DMS53 (cell line): ENCODE measurements at regions not wholly inside any gene's neighbourhood (a gene's known extent, or its start where the extent isn't known, plus 50 kb on each side); places are given as distances from the start of the nearest gene placed in this dataset.

Experiments used
- DNase-seq: peaks from one replicate; lab custom pipeline; 2025; lab: John Stamatoyannopoulos, UW

DNA sequence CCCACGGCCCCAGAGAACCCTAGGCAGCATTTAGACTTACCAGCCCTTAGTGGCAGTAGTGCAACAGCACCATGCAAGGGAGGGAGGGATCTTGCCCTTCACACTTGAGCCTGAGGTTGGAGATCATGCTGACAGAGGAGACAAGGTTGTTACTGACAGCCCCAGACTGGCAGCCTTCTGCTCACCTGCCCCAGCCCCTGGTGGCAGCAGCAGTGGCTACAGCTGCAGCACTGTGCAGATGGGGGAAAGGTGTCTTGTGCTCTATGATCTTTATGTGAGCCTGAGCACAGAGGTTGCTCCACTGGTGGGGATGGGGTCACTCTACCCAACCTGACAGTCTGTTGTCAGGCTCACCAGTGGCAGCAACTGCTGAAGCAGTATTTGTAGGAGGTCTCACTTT, 501.2 kb upstream of the LRRTM4 start:
- no peak for DNase-seq

DNA sequence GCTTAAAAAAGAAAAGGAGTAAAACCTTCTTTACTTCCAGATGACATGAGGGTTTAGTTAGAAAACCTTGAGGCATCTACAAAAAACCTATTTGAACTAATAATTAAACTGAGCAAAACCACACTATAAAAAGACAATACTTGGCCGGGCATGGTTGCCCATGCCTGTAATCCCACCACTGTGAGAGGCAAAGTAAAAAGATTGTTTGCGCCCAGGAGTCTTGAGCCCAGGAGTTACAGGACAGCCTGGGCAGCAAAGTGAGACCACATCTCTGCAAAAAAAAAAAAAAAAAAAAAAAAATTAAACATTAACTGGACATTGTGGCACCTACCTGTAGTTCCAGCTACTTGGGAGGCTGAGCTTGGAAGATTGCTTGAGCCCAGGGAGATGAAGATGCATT, 502.8 kb upstream of the LRRTM4 start:
- DNase-seq, result no peak

DNA sequence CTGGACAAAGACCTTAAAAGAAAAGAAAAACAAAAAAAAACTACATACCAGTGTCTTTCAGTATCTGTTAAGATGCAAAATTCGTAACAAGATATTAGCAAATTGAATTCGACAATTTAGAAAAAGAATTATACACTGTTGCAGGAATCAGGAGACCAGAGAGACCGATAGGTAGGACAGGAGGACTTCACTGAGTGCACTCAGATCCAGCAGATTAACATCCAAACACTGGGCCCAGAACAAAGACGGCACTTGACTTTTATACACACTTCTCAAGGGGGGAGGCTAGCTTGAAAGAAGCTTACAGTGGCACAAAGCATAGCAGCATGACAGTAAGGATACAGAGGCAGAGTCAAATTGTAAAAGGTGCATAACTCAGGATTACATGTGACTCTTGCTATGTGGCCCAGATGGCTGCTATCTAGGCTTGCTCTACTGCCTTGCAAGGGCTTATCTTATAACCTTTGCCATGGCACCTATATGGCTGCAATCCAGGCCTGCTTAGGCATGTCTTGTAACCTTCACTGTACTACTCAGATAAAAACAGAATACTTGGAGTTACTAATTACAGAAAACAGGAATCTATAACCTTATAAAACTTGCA, 507.3 kb upstream of the LRRTM4 start:
- DNase-seq, result peak; percentile 11

DNA sequence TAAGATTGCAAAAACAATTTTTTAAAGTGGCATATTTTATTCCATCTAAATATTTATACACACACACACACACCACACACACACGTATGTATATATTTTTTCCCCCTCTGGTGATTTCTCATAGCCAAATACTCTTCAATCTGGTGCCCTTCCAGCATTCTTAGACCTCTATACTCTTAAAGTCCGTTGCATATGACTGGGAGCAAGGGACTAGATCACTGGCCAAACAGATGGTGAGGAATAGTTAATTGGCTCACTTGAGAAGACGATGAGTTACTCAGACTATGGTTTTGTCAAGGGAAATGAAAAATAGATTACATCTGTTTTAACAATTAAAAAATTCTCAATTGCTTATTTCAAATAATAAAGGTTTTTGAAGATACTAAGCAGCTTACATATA, 512.5 kb upstream of the LRRTM4 start:
- no peak for DNase-seq

DNA sequence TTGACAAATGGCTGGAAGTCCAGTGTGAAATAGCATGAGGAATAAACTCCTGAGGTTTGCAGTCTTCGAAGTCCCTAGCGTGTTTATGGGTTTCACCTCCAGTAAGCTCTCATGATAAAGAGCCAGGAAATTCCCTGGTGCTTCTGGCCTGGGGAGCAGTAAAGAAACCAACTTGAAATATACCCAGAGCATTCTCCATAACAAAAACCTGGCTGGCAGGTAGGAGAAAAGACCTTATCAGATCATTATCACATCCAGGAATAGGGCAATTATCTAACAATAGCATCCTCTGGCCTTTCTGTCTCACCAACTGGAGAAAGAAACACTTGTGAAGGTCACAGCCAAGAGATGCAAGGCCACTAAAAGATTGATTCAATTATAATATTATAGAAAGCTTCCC, 513.6 kb upstream of the LRRTM4 start:
- no peak for DNase-seq

DNA sequence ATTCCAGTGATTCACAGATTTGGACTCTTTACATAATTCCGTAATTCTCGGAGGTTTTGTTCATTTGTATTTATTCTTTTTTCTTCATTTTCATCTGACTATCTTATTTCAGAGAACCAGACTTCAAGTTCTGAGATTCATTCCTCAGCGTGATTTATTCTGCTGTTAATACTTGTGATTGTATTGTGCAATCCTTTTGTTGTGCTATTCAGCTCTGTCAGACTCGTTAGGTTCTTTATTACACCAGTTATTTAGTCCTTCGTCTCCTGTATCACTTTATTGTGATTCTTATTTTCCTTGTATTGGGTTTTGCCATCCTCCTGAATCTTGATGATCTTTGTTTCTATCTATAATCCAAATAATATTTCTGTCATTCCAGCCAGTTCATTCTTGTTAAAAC, 529.3 kb upstream of the LRRTM4 start:
- no peak for DNase-seq

DNA sequence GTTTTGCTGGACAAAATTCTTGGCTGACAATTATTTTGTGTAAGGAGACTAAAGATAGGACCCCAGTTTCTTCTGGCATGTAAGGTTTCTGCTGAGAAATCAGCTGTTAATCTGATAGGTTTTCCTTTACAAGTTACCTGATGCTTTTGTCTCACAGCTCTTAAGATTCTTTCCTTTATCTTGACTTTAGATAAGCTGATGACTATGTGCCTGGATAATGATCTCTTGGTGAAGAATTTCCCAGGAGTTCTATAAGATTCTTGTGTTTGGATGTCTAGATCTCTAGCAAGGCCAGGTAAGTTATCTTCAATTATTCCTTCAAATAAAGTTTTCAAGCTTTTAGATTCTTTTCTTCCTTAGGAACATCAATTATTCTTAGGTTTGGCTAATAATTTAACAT, 534.8 kb upstream of the LRRTM4 start:
- DNase-seq, result no peak

DNA sequence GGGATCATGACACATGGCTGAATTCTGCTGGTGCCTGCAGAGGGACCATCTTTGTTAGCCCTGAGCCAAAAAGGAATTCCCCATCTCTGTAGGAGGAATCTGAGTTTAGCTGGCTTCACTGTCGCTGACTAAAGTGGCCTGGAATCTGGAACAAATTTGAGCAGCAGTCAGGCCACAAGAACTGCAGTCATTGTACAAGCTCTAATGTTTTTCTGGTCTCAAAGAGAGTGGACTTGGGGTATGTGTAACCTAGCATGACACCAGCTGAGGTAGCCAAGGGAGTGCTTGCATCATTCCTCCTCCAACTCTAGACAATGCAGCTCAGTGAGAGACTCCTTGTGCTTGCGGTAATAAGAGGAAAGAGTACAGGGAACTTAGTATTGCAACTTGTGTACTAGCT, 539.1 kb upstream of the LRRTM4 start:
- no peak for DNase-seq

DNA sequence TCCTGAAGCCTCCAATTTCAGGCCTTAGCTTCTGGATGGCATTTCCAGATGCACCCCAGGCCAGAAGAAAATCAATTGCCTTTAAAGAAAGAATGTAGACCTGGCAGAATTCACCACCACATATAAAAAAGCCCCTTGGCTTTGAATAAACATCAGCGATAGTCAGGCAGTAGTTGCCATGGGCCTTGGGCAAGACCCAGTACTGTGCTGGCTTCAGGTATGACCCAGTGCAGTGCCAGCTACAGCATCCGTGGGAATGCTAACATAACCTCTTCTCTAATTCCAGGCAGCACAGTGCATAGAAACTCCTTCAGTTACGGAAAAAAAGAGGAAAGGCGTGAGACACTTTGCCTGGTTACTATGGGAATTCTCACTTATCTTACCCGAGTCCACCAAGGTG, 539.6 kb upstream of the LRRTM4 start:
- DNase-seq, result no peak

DNA sequence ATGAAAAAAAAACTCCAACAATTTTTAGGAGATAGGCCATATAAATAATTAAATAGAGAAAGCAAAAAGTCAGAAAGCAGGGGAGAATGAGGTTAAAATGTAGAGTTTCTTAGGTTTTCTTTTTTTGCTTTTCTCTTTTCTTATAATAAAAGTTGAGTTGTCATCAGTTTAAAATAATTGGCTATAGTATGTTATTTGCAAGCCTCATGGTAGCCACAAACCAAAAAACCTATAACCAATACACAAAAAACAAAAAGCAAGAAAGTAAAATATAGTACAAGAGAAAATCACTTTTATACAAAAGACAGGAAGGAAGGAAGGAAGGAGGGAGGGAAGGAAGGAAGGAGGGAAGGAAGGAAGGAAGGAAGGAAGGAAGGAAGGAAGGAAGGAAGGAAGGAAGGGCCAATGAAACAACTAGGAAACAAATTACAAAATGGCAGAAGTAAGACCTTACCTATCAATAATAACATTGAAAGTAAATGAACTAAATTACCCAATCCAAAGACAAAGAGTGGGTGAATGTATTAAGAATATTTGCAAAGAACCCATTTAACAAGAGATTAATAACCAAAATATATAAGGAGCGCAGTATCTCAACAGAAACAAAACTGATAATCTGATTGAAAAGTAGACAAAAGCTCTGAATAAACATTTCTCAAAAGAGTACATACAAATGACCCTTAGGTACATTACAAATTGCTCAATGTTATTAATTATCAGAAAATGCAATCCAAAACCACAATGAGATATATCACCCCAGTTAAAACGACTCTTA, 541.3 kb upstream of the LRRTM4 start:
- no peak for DNase-seq

DNA sequence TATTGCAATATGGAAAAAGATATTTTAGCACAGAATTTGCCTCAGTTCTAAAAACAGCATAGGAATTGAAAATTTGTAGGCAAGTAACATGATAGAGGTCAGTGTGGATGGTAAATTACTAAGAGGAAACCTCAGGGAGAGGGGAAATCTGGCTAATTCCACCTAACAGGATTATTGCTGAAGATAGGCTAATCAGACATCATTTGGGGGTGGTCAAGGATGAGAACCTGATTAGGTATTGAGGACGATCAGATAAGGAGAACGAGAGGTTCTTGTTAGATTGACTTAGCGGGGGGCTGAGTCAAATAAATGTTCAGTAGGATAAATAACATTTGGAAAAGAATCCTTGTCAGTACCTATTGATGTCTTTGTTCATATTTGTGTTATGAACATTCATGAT, 543.2 kb upstream of the LRRTM4 start:
- DNase-seq, result no peak

DNA sequence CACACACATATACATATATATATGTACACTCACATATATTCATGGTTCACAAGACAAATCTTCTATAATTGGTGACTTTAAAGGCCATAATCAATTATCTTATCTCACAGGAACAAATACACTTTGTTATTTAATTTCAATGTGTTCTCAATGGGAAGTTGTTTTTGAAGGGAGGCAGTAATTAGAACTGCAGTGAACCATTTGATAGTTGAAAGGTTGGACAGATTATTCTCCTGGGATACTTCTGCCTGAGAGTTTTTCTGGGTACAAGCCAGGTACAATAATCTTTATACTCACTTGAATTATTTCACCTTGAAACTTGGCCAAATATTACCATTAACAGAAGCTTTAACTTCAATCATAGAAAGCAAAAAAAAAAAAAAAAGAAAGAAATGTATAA, 546.6 kb upstream of the LRRTM4 start:
- no peak for DNase-seq

DNA sequence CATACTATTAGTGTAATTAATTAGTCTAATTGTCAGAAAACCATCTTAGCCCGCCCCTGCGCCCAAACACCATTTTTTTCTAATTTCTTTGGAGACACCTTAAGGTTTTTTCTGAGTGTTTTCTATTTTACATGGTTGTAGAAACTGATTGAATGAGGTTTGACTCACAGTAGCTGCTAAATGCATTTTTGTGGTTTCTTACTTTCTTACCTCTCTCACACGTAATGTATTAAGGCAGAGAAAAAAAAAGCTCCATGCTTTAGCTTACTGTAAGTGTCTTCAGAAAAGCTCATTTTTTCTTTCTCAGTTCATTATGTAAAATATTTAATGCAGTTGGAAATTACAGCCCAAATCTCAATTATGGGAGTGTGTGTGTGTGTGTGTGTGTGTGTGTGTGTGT, 548.5 kb upstream of the LRRTM4 start:
- DNase-seq, result no peak

DNA sequence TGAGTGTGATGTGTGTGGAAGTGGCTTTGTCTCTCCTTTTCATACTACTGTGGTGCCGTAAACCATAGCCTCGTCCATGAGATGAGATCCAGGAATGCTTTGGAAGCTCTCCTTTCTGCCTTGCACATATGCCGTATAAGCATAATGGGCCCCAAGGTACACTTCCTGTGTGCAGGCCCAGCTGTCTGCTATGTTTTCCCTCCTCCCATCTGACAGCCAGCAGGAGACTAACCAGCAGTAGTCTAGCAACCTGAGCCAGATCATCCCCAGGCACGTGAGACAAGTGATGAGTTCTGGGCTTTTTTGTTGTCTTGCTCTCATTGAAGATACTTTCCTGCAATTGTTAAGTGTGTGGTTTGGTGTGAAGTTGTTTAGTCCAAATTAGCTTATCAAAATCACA, 555.5 kb upstream of the LRRTM4 start:
- peak; percentile 74 for DNase-seq

DNA sequence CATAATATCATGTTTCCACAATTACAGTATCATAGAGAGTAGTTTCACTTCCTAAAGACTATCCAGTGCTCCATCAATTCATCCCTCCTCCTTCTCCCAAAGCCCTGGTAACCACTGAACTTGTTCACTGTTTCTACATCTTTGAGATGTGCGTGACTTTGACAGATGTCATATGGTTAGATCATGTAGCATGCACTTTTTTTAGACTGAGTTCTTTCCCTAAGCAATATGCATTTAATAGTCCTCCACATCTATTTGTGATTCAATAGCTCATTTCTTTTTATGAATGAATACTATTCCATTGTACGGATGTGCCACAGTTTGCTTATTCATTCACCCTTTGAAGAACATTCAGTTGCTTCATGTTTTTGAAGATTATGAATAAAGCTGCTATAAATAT, 560.4 kb upstream of the LRRTM4 start:
- DNase-seq, result no peak

DNA sequence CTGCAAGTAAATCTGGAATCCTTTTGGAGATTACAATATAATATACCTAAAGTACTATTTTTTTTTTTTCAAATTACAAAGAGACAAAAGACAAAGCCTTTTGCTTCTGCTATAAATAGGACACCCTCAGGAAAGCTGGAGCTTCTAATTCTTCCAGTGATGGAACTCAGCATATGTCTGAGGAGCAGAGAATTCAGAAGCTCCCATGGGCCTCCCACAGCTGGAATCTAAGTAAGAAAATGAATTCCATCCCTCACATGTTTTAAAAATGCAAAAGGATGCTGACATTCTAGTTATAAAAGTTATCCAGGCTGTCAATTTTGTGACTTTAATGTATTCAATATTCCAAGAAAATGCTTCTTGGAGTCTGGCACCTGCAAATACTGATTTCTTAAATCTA, 571.3 kb upstream of the LRRTM4 start:
- no peak for DNase-seq

DNA sequence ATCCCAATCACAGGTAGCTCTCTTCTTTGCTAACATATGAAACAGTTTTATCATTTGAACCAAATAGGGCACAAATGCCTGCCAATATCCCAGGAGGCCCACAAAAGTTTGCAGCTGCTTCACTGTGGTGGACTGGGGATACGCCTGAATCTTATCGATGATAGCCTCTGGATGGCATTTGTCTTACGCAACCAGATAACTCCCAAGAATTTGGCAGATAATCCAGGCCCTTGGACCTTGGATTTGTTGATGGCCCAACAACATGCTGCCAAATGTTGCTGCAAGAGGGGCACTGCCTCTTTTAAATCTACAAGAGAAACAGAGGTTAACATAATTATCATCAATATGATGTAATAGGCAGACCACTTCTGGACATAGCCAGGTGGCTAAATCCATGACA, 587.1 kb upstream of the LRRTM4 start:
- DNase-seq, result no peak

DNA sequence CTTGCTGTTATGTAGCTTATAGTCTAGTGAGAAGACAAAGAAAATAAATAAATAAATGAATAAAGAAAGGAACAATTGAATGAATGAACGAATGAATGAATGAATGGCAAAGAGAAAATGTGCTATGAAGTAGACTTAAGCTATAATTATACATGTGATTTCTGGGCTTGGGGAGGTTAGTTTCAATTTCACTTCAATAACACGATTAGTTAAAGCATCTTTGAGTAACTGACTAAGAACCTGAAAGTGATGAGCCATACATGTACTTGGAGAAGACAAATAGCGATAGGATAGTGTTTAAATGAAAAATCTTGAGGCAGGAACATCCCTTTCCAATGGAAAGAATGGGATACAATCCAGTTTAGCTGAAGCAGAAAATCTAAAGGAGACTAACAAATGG, 593.1 kb upstream of the LRRTM4 start:
- no peak for DNase-seq

DNA sequence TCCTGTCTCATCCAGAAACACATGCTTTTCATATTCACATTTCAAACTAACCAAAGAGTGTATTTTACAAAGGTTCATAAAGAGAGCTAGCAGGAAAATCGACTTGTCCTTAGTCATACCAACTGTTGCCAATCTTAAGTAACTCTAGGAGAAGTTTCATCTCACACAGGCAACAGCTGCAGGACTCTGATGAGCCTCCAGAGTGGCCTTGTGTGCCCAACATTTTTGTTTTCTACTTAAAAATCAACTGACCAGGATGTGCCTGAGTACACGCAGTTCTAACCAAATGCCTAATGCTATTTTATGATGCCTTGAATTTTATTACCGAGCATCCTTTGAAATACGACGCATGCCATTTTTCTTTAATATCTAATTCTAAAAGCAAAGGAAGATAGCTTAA, 595.9 kb upstream of the LRRTM4 start:
- DNase-seq, result no peak

DNA sequence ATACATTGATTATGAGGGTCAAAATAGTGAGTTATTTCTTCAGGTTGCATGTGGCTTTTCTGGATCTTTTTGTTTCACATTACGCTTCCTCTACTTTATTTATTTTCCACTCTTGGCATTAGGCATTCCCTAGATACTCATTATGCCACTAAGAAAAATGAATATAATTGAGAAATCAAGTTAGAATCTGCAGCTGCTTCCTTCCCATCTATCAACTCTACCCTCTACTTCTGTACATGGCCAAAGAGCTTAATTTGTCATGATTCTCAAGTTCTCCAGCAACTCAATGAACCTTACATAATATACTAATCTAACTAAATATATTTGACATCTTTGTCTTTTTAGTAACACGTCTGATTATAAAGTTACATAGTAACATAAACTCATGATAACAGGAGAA, 598.1 kb upstream of the LRRTM4 start:
- DNase-seq, result no peak

DNA sequence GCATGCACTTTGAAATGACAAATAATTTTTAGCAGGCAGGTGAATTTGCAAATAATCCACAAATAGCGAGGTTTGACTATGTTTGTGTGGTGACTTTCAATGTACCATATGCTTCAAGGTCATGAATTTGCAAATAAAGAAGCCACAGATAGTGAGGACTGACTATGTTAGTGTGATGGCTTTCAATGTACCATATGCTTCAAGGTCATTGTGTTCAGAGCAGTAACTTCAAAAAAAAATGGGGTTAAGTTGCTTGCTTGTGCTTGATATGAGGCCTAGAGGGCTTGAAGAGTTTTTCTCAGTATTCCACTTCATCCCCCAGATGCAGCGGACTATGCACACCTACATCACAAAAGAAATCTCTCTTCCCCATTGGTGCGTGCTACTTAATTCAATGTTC, 602.9 kb upstream of the LRRTM4 start:
- DNase-seq, result no peak

DNA sequence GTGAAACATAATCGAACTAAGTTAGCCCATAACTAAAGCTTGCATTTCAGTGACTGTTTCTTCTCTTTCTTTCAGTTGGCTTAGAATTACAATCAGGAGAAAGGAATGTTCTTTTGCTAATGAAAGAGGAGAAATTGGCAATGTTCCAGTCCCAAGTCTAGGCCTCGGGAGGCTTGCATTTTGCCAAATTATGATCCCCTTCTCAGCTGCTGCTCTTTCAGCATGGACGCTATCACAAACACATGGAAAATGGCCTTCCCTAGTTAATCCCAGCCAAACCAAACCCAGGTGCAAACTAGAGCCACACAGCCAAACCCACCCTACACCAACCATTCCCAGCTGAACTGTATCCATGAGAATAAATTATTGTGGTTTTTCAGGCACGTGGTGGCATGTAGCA, 605.2 kb upstream of the LRRTM4 start:
- DNase-seq, result no peak

DNA sequence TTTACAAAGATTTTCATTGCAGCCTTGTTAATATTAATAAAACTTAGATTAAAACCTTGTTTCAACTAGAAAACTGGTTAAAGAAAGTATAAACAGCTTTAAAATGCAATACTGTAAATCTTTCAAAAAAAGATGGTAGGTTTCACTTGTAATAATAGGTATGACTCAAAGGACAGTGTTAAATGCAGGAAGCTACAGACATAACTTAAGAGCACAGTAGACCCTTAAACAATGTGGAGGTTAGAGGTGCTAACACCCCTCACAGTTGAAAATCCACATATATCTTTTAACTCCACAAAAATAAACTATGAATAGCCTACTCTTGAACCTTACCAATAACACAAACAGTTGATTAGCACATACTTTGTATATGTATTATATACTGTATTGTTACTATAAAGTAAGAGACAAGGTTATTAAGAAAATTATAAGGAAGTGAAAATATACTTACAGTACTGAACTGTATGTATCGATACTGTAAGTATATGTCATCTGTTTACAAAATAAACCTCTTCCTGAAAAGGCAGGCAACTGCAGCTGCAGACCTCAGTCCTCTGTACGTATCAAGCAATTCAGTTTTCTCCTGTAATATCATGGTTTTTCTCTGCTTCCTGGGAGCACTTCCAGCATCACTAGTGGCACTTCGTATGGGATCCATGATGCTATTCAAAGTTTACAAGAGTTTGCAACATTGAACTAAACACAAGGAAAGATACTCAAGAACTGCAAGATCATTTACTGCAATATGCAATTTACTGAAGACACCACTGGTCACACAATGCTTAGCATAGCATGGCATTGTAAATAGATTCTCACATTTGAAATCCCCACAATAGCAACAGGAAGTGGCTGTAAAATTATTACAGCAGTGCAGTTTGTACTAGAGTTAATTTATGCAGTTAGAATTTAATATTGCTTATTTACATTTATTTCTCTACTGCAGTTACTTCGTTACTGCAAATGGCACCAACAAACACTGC, 610.5 kb upstream of the LRRTM4 start:
- DNase-seq, result peak; percentile 33
